Activated T-cell treated with anti-CD3 and anti-CD28 coated beads for 24 hours (primary cell): ENCODE measurements at regions not wholly inside any gene's neighbourhood (a gene's known extent, or its start where the extent isn't known, plus 50 kb on each side); places are given as distances from the start of the nearest gene placed in this dataset.

Experiments
- DNase-seq: peaks from one replicate; pipeline ENCODE4 v3.0.0-alpha.2; 2020; ENCODE audit warnings: low read depth

DNA sequence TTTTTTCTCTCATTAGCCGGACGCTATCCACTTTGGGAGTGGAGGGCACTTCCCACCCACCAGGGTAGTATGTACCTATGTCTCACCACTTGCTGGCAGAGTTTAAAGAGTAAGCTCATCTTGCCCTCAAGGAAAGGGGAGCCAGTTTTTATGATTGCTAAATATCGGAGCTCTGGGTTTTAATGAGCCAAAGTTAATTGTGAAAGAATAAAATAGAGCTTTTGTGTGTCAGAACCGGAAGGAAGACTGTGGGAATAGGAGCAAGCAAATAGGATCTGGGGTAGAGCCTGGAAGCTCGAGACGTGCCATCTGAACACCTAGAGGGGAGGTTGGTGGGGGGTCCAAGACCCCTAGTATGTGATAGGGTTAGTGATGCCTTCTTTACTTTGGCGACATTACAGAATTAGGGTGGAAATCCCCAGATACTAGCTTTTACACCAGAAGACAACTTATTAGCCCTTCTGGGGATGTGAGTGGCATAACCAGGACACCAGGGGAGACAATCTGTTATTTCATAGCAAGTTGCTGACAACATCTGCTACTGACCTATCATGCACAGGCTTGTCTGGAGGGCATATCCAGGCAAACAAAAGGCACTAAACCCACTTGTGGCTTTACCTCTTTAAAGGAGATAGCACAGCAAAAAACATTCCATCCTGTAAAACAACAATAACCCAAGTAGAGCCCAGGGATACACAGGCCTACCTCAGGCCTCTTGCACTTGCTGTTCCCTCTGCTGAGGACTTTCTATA is 333.8 kb downstream of the ZNF621 start:
- no peak for DNase-seq

DNA sequence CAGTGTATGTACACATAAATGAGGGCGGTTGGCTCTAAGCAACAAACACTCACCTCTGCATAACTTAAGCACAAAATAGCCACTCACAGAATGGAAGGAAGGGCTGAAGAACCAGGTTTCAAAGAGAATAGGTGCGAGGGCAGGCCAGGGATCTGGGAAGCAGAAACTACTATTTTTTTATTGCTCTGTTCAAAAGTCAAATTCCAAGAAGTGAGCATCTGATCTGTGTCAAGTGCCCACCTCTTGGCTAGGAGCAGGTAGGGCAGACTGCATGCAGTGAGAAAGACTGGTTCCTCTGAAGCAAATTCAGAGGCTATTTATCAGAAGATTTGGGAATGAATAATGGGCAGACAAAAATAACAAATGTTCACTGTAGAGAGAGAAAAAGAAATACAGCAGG is 336.4 kb upstream of the CTNNB1 start:
- DNase-seq = no peak

DNA sequence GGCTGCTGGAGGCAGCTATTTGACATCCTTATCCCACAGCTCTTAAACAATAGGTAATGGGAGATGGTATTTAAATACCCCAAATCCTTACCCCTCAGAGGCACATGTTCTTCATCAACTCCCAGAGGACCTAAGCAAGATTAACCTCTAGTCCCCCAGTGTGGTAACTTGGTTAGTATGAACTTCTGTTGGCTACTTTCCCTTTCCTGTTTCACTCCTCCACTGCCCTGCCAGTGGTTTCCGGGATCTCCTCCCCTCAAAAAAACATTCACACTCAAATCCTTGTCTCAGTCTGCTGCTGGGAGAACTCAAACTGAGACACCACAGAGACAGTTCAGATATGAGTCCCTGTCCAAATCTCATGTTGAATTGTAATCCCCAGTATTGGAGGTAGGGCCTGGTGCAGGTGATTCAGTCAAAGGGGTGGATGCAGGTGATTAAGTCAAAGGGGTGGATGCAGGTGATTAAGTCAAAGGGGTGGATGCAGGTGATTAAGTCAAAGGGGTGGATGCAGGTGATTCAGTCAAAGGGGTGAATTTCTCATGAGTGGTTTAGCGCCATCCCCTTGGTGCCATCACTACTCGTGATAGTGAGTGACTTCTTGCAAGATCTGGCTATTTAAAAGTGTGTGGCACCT is 335.0 kb upstream of the CTNNB1 start:
- DNase-seq = no peak

DNA sequence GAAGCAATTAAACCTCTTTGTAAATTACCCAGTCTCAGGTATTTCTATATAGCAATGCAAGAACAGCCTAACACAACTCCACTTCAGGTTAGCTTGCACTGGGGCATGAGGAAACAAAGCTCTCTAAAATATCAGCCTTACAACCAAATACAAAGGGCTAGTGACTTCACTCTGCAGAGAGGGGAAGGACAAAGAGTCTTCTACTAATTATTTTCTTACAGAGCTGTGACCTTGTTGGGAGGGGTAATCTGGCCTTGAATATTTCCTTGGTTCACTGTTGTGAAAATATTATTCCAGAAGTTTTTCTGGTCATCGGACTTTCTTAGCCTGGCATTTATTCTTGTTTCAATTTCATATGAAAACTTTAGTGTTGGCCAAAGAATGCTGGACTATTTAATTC is 334.4 kb upstream of the CTNNB1 start:
- DNase-seq = no peak

DNA sequence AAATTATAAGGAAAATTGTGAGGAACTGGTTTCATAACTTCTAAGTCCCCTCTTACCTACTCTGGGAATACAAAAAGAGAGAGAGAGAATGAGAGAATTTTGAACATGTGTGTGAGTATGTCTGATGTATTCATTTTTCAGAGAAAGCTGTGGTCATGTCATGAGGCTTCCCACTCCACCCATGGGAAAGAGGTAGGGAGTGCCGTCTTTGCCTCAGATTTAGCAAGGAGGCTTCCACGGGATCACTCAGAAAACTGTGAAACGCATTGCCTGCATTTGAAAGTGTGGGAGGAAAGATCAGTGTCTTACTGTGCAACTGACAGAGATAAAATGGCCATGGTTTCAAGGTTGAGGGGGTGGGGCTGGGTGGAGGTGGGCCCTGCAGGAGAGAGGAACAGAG is 331.5 kb upstream of the CTNNB1 start:
- no peak for DNase-seq

DNA sequence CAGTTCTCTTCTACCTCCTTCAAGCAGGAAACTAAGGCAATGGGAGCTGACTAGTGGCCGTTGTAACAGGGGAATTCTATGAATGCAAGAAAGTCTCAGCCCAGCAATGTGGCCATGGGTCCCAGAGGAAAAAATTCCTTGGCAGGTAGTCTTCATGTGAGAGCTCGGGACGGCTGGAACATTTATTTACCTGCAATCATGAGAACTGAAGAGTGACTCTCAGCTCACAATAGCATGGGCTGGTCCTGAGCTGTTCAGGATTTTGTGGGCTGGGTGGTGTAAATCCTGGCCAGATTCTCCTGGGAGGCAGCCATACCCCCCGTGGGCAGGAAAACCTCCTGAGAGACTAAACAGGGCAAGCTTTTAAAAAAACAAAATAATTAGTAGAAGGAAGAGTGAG is 330.3 kb upstream of the CTNNB1 start:
- DNase-seq = no peak

DNA sequence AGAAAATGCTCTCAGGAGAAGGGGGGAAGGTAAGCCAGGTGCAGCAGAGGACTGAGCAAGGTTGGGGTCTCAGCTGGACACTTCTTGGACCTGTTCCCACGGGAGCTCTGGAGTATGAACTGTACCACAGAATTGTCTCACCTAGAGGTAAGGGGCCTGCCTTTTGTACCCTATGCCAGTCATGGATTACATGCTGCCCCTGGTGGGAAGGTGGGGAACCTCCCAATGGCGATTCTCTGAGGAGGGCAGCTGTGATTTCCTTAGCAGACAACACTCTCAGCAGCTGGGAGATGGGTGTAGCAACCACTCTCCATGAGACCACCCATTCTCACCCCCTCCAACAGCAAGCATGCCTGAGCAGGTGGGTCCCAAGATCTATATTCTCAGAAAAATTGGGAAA is 329.4 kb upstream of the CTNNB1 start:
- DNase-seq = no peak

DNA sequence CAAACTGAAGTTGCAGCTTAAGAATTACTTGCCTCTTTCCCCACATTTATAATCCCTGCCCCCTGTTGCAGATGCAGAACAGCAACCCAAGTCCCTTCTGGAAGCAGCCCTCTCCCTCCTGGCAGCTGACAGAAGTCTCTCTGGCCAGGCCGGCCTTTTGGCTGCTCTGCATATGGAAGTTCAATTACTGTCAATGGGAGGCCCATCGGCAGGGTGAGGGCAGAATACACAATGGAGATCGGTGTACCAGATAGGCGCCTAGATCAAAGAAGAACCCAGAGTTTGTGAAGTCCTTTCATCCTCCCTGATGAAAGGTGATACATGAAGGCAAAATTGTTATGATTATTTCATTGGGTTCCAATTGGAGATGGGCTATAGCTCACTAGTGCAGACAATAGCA is 327.9 kb upstream of the CTNNB1 start:
- no peak for DNase-seq

DNA sequence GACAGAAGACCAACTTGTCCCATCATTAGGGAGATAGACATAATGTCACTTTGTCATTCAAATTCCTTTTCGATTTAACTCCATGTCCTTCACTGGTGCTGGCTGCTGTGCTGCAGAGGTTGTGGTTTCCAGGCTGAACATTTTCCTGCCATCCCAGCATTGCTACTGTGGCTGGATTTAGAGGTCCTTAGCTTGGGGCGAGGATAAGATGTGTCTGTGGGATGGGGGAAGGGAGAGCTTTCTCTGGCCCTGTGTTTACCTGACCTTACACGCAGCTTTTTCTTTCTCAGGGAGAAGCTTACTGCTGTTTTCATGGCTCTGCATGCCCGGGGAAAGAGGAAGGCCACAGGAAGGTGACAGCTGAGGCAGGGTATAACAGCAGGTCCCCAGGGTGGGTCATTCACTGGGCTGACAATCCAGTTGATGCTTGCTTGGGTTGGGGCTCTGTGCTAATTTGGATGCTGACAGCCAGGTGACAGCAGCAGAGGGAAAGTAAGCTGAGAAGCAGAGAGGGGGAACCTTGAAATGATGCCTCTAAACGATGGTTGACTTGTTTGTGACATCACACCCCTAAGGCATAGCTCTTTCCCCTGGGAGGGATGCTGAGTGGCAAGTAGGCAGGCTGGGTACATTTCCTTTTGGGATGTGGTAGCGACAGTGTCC is 326.9 kb upstream of the CTNNB1 start:
- DNase-seq = no peak

DNA sequence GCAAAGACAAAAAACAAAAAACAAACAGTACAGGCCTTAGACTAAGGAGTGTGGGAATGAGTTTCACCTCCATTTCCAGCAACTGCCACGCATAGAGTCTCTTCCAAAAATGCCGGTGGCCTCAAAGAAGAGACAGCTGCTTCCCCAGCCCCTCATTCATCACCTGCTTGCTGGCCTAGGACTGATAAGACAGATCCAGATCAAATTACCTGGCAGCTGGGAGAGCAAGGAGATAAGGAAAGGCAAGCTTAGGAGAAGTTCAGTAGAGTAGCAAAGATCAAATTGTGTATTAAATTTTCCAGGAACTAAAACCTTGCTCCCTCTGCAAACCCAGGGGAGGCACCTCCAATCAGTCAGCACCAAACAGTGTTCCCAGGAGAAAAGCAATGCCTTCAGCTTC is 325.8 kb upstream of the CTNNB1 start:
- no peak for DNase-seq

DNA sequence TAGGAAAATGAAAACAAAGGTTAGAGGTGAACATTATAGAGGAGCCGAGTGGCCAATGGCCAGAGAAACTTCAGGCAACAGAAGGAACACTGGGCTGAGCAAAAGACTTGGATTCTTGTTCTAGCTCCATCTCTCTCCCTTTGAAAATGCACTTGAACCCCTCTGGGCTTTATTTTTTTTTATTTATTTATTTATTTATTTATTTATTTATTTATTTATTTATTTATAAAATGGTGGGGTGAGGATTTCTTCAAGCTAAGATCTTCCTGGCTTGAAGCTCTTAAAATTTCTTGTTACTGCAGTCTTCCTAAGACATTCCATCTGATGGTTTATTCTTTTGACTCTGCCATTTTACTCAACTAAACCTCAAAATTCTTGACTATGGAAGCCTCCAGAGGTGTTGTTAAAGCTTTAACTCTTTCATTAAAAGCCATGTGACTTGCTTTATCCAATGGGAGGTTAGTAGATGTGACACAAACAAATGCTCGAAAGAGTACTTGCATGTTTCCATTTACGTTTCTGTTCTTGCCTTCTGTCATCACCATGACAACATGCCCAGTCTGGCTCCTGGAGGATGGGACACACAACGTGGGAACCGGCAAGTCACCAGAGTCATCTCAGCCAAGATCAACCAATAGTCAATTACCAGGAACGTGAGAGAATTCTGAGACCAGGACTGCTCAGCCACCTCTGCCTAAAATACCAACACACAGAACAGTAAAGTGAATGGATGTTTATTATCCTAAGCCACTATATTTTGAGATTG is 325.2 kb upstream of the CTNNB1 start:
- DNase-seq = no peak

DNA sequence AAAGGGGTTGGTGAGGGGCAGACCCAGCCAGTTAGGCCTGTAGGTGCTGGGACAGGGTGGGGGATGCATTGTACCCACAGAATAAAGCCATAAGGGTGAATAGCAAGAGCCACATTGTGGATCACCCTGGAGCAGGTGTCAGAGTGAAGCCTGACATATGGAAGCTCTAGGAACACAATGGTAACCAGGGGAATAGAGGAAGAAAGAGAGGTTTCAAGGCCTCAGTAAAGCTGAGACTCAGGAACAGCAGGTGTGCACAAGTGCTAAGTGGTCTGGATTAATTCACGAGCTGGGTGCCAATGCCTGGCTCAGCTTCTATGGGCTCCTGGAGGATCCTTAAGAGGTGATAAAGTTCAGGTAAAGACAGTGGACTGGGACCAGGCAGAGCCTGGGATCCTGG is 323.7 kb upstream of the CTNNB1 start:
- no peak for DNase-seq

DNA sequence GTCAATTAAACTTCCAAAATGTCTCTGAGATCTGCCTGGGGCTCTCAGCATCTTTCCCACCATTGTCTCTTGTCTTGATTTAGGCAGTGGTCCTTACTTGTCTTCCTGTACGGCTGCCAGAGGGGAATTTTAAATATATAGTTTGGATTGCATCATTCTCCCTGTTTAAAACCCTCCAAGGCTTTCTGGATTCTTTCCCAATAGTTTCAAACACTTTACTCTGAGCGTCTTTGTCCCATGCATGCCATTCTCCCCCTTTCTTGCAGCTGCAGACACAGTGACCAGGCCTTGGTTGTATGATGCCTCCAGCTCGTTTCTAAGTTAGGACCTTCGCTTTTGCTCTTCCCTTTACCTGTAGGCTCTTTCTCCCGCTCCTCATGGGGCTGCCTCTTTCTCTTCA is 323.3 kb upstream of the CTNNB1 start:
- DNase-seq = no peak

DNA sequence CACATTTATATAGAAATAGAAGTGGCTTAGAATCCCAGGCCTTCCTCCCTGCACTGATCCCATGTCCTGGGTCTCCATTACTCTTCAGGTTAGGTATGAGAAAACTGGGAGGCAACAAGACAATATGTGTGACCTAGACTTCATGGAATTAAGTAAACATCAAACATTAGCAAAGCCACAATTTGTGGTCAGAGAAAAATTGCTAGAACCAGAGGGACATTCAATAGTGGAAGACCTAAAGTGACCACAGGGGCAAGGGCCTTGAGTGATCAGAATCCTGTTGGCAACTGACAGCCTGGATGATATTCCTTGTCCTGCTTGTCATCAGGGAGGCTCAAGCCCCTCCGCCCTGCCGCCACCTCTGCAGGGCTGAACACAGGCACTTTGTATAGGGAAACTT is 322.8 kb upstream of the CTNNB1 start:
- no peak for DNase-seq

DNA sequence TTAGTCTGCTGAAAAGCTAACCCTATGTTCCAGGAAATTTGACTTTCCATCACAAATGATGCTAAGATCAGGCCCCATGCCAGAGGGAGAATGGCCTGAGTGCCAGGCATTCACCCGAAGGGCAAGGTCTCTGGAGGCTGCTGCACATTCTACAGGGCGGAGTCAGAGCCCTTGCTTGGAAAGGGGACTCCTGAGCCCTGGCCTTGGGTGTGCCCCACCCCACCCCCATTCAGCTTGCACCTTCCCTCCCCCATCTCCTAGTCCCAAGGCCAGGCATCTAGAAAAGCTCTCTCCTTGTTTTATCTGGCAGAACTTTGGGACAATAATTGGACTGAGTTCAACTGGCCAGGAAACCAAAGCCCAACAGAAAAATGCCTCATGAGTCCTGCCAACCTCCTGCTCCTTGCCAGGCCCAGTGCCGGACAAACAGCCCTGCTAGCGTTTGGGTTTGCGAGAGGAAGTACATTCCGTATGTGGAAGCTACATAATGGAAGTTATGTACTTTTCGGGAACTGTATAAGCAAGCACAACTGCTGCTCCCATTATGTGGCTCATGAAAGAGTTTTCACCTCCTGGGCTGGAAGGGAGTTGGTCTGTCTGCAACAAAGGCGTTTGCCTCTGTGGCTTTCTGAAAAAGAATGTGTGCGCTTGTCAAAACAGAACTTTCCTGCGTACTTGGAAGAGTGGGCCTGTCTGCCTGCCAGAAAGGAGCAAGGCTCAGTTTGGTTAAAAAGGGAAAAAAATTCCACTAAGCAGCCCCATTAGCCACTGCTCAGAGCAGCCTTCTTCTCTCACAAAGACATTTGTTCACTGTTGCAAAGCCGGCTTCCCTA is 321.5 kb upstream of the CTNNB1 start:
- no peak for DNase-seq

DNA sequence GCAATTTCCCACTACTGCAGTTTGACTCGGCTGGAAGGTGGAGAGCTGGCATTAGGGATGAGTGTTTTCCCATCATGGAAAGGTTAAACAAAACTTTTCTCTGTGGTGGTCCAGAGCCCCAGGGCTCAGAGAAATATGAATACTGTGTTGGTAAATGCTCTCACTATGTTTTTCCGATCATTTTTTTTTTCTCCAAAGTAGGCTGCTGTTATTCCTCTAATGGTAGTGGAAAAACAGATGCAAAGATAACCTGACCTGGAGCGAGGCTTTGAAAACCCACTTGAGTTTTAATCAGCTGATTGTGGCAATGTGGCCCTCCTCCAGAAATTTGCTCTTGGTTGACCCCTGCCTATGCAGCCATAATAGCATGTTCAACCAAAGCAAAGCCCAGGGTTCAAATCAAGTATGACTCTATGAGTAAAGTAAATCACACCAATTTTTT is 320.8 kb upstream of the CTNNB1 start:
- DNase-seq = no peak

DNA sequence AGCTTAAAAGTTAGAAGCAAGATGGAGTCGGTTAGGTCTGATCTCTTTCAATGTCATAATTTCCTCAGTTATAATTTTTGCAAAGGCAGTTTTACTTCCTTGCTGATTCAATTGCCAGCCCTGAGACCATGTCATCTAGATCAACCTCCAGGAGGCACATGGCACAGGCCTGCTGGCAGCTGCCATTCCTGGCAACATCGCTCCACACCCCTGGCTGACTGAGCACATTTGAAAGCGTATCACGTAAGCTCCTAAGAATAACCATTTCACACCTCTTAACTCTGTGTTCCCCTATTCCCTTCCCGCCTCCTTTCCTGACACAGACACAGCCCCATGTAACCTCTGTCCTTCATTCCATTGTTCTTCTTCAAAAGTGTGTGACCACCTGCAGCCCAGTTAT is 313.9 kb upstream of the CTNNB1 start:
- no peak for DNase-seq

DNA sequence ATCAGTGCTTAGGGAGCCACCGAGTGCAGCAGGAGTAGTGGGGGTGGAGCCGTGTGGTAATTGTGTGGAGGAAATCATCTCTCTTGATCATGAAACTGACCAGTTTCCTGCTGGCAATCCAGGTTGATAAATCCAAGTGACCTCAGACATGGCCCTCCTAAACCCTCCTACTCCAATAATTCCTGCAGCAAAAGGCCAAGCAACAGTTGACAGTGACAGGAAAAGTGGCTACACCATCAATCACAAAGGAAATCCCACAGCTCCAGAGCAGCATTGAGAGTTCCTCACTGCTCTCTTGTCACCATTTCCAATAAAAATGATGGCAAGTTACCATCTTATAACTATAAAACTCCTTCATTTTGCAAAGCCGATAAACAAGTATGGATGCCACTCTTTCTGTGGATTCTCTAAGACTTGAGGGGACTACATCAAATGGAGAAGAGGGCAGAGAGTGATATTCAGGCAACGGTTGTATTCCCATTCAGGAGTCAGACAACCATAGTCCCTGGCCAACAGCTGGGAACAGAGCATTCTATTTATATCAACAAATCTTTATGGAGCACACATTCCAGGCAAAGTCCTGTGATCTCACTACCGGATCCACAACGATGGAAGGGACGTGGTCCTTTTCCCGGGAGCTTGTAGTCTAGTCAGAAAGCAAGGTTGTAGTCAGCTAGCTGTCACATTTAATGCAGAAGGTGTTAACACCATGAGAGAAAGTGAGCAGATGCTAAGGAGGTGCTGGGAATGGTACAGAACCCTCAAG is 312.5 kb upstream of the CTNNB1 start:
- no peak for DNase-seq

DNA sequence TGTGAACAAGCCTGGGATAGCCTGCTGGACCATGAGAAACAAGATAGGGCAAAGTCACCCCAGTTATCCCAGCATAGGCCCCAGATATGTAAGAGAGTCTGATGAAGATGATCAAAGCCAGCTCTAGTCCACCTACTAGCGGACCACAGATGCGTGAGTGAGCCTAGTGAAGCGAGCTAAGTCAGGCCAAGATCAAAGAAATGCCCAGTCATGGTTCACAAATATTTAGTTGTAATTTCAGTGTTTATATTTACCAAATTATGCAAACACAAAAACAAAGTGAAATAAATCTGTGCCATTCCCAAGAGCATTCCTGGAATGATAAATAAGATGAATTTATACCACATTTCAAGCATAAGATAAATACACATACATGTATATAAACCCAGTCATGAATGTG is 308.1 kb upstream of the CTNNB1 start:
- DNase-seq = no peak

DNA sequence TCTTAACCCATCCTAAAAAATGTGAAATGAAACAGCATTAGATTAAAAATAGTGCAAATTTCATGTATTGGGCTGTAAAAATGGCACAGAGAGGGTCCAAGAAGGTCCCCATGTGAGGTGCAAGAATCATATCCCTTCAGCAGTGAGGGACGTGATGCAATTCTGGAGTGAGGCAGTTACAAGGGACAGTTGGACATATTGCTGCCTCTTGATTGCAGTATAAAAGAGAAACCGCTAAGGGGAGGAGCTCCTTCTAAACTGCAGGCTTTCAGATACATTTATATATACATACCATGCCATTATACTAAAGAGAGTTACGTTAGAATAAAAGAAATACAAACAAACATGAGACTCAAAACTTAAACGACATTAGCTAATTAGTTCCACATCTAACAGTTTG is 304.2 kb upstream of the CTNNB1 start:
- no peak for DNase-seq

DNA sequence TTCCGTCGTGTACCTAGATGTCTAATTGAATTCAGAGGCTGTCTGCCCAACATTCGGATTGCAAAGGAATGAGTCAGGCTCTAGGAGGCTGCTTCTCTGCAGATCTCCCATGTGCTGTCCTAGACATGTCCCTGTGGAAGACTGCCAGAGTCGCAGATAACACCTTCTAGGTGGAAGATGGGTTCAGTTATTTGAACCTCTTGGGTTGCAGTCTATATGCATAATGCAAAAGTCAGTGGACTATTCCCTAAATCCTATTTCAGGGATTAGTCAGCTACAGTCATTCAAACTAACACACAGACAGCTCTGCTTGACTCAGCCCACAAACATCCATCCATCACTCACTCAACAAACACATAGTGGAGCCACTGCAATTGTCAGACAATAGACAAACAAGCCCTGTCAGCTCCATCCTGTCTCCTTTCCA is 300.0 kb upstream of the CTNNB1 start:
- no peak for DNase-seq
